Astrocyte of the cerebellum (primary cell): ENCODE measurements at regions not wholly inside any gene's neighbourhood (a gene's known extent, or its start where the extent isn't known, plus 50 kb on each side); places are given as distances from the start of the nearest gene placed in this dataset.

Experiments used
- DNase-seq: peaks from one replicate; pipeline ENCODE4 v3.0.0-alpha.2; 2011; ENCODE audit warnings: low read depth
- H3K4me3 ChIP-seq: 2 replicates; pipeline ENCODE4 v1.5.1; 2011; ENCODE audit warnings: mild to moderate bottlenecking, low read depth, low read length, moderate library complexity
- in situ Hi-C: cut with HindIII; loops from 2 replicates; pipeline ENCODE4 v1.10.0; 2017; ENCODE audit warnings: low sequenced_read_pairs
- TF ChIP-seq, protein P1 (sequence below): IDR thresholded peaks from 2 replicates; pipeline ENCODE4 v1.5.1; 2012; ENCODE audit warnings: low read length, low read depth, moderate library complexity, mild to moderate bottlenecking; ENCODE audit errors: missing control alignments

DNA sequence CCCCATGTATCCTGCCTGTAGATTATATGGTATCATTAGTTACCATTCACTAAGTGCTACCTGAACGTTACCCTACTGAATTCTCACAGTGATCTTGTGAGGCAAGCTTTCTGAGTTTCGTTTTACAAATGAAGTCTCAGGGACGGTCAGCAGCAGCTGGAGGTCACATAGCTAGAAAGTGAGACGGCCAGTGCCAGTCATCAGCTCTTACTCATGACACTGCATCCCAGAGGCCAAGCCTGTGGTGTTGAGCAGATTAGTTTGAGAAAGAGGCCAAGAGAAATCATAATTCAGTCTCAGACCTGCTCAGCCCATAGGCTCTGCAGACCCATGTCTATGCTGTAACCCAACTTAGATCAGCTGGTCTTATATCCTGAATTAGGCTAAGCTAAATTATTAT, 95.7 kb upstream of the EGFLAM start:
- TF ChIP-seq, protein P1, sequence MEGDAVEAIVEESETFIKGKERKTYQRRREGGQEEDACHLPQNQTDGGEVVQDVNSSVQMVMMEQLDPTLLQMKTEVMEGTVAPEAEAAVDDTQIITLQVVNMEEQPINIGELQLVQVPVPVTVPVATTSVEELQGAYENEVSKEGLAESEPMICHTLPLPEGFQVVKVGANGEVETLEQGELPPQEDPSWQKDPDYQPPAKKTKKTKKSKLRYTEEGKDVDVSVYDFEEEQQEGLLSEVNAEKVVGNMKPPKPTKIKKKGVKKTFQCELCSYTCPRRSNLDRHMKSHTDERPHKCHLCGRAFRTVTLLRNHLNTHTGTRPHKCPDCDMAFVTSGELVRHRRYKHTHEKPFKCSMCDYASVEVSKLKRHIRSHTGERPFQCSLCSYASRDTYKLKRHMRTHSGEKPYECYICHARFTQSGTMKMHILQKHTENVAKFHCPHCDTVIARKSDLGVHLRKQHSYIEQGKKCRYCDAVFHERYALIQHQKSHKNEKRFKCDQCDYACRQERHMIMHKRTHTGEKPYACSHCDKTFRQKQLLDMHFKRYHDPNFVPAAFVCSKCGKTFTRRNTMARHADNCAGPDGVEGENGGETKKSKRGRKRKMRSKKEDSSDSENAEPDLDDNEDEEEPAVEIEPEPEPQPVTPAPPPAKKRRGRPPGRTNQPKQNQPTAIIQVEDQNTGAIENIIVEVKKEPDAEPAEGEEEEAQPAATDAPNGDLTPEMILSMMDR, result no peak
- no peak overlapping the region for H3K4me3 ChIP-seq
- DNase-seq, result no peak
- in situ Hi-C loops, result no loop called here

DNA sequence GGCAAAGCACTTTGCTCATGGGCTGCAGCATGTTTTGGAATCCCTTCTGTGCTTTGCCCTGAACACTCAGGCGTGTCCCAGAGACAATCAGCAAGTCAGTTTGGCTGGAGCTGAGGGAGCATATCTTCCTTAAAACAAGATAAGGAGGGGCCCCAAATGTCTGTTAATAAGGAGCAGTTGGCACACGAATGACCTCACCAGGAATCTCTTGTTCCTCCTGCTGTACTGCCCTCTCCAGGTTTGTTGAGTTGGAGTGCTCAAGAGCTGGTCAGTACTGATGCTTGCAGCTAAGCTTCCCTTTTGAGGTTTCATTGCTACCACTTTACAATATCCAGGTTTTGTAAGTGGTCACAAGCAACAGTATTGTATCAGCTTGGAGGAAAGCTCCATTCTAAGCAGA, 101.3 kb upstream of the EGFLAM start:
- DNase-seq, result no peak
- in situ Hi-C loops, result no loop called here
- TF ChIP-seq, protein P1, result no peak
- no peak overlapping the region for H3K4me3 ChIP-seq

DNA sequence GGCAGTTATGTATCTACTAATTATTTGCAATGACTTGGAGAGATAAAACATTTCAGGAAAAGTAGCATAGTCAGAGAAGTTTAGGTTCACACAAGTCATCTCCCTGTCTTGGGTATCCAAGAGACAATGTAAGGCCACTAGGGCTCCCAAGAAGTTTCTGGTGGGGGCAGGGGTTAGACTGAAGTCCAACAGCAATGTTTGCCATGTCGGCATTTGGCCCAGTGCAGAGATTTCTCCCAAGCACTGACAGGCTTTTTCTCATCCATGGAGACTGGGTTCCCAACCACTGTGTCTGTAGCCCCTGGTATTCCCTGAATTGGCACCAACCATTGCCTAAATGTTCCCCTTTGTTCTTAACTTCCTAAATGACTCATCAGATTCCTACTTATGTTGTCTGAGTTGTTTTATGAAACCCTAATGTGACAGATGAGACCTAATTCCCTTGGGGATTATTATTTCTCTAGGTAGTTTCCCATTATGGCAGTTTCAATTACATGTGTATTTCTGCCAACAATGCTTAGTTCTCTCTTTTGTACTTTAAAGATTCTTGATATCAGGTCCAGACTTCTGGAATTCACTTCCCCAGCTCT, 103.6 kb upstream of the EGFLAM start:
- in situ Hi-C loops, result no loop called here
- DNase-seq, result no peak
- H3K4me3 ChIP-seq, result no peak overlapping the region
- TF ChIP-seq, protein P1, result no peak

DNA sequence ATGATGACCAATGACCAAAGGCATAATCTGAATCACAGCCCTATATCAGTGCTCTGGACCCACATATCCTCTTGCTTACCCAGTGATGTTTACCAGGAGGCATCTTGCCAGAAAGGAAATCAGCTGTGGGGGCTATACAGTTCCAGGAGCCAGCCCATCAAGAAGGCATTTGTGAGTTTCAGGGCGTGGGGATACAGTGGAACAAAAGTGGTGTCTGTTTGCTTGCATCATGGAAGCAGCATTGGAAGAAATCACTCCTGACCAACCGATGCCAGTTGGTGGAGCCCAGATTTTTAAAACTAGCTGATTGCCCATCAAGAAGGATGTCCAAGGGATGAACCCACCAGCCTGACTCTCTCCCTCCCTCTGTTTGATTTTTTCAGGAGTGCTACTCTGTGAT, 106.5 kb upstream of the EGFLAM start:
- no peak for DNase-seq
- TF ChIP-seq, protein P1, result no peak
- H3K4me3 ChIP-seq, result no peak overlapping the region
- in situ Hi-C loops, result no loop called here

DNA sequence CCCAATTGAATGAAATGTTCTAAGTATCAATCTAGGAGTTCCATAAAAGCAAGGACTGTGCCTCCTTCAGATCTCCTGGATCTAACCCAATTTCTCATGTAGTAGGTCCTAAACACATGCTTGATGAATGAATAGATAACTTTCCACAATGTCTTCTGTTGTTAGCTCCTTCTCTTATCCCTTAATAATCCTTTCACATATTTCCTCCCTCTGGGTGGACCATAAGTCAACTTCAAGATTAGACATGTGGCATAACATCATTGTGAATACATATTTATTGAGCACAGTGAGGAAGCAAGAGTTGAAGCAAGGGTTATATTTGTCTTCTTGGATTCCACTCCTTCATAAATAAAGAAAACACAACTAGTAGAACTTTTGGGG, 108.6 kb upstream of the EGFLAM start:
- H3K4me3 ChIP-seq, result no peak overlapping the region
- TF ChIP-seq, protein P1, result no peak
- in situ Hi-C loops, result no loop called here
- no peak for DNase-seq

DNA sequence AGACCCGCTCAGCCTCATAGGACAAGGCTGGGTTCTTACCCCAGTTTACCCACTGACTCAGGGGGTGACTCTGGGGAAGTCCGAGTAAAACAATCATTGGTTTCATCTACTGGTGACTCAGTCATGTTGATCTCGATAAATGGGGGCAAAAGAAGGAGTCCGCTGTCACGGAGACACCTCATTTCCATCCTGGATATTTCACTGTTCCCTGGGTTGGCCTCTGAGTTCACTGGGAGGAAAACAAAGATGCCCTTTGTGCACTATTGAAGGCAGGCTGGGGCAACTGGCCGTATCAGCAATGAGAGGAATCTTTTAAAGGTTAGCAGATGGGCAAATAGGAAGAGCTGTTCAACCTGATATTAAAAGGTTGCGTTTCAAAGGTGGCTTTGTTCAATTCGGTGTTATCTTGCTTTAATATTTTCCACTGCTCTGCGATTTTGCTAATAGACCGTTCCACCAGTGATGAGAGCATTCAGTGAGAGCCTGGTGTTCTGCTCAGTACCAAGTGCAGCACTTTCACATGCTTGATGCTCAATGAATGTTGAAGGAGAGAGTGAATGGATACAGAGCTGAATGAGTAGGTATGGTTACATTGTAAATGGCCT, 110.2 kb upstream of the EGFLAM start:
- DNase-seq, result no peak
- in situ Hi-C loops, result no loop called here
- TF ChIP-seq, protein P1, result no peak
- H3K4me3 ChIP-seq, result no peak overlapping the region
